Tibial nerve (tissue), 3 donors: ENCODE measurements at regions not wholly inside any gene's neighbourhood (a gene's known extent, or its start where the extent isn't known, plus 50 kb on each side); places are given as distances from the start of the nearest gene placed in this dataset.

Experiments
- POLR2A ChIP-seq, 2 donors: fragments of 450-650 bp; IDR thresholded peaks; one replicate each; pipeline ENCODE4 v1.6.1; 2017; ENCODE audit warnings: antibody characterized with exemption in 2 of 2, mild to moderate bottlenecking in 2 of 2, moderate library complexity in 2 of 2
- TF ChIP-seq, protein P1 (sequence below), 5 experiments: fragments of 200-600 bp in 3 of 5; fragments of 450-650 bp in 2 of 5; sonication (generic) in 3 of 5; IDR thresholded peaks; one replicate each; pipeline ENCODE4 v1.5.1; 2016 to 2019; ENCODE audit warnings: antibody characterized with exemption in 5 of 5, mild to moderate bottlenecking in 3 of 5, moderate library complexity in 2 of 5

GRCh38 chr7:21086688-21087087 is 300.0 kb upstream of the SP8 start:
- TF ChIP-seq, protein P1, sequence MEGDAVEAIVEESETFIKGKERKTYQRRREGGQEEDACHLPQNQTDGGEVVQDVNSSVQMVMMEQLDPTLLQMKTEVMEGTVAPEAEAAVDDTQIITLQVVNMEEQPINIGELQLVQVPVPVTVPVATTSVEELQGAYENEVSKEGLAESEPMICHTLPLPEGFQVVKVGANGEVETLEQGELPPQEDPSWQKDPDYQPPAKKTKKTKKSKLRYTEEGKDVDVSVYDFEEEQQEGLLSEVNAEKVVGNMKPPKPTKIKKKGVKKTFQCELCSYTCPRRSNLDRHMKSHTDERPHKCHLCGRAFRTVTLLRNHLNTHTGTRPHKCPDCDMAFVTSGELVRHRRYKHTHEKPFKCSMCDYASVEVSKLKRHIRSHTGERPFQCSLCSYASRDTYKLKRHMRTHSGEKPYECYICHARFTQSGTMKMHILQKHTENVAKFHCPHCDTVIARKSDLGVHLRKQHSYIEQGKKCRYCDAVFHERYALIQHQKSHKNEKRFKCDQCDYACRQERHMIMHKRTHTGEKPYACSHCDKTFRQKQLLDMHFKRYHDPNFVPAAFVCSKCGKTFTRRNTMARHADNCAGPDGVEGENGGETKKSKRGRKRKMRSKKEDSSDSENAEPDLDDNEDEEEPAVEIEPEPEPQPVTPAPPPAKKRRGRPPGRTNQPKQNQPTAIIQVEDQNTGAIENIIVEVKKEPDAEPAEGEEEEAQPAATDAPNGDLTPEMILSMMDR (IDR thresholded peaks at IDR 0.05): no peak
- no peak for TF ChIP-seq POLR2A (IDR thresholded peaks at IDR 0.05)
